ENCODE measurements at regions not wholly inside any gene's neighbourhood (a gene's known extent, or its start where the extent isn't known, plus 50 kb on each side); places are given as distances from the start of the nearest gene placed in this dataset.

- H3K9ac ChIP-seq (ENCODE audit: low read depth, low read length) = no peak overlapping the region
- H3K9me1 ChIP-seq (ENCODE audit: insufficient read depth, low read length) = no peaks in the 10 kb centered on the region
- H3K27ac ChIP-seq (ENCODE audit: insufficient read depth, low read length) = no peak overlapping the region
- no peak overlapping the region for H4K8ac ChIP-seq (ENCODE audit: low read depth in 2 of 2, low read length in 2 of 2)
- no peak overlapping the region for H4K91ac ChIP-seq (ENCODE audit: insufficient read depth, low read depth, low read length)
- H3K56ac ChIP-seq (ENCODE audit: extremely low read depth, insufficient read depth, low read length) = no peak overlapping the region
- no peaks in the 10 kb centered on the region for H3K27me3 ChIP-seq (ENCODE audit: control insufficient read depth, insufficient read depth, low read length)
- BruUV-seq (replicated peaks) = no TSS peak
- no peak overlapping the region for H3K14ac ChIP-seq (replicated peaks; ENCODE audit: low read depth, low read length)
- no peak overlapping the region for H3K23ac ChIP-seq (ENCODE audit: low read depth, low read length)
- peaks cover 5% of the 10 kb centered on the region for H3K9me3 ChIP-seq (ENCODE audit: control insufficient read depth, insufficient read depth, low read length)
- no peak for DNase-seq
- no peak overlapping the region for H3K18ac ChIP-seq (ENCODE audit: low read depth, low read length)
- H2AK5ac ChIP-seq (ENCODE audit: low read depth, low read length) = no peak overlapping the region
- H3K4me2 ChIP-seq (ENCODE audit: low read depth, low read length) = no peak overlapping the region
- dilution Hi-C loops (cut with HindIII; ENCODE audit: low sequenced_read_pairs, unreplicated experiment) (no loop called here), intact Hi-C loops (cut with micrococcal nuclease) (no loop called here), in situ Hi-C loops (cut with MboI; ENCODE audit: low sequenced_read_pairs) (no loop called here)
- no peak overlapping the region for H2BK5ac ChIP-seq (ENCODE audit: low read depth, low read length, poor library complexity, severe bottlenecking)
- no peak overlapping the region for H4K5ac ChIP-seq (ENCODE audit: low read depth, low read length)
- ChIA-PET POLR2A (ENCODE audit: unreplicated experiment) (no interaction called here), CTCF (no interaction called here)
- TF ChIP-seq NFE2L2 (IDR thresholded peaks at IDR 0.05; ENCODE audit: low read depth, low read length) (no peak), SMC3 (IDR thresholded peaks at IDR 0.05; ENCODE audit: low read depth, low read length) (no peak)
- H2AK9ac ChIP-seq (replicated peaks; ENCODE audit: low read depth, low read length, poor library complexity) = no peak overlapping the region
- no peaks in the 10 kb centered on the region for H3K79me1 ChIP-seq (ENCODE audit: low read depth in 1 of 2, low read length in 2 of 2)
- 86% methylated on average over 5 of the region's 9 CpGs; no CpG with 5 or more reads in 1 of the 2 experiments for WGBS, 2 experiments (ENCODE audit: extremely low coverage in 2 of 2, insufficient read length in 1 of 2)
- no peaks in the 10 kb centered on the region for H3K4me1 ChIP-seq (ENCODE audit: control insufficient read depth, insufficient read depth, low read length)
- H2BK120ac ChIP-seq (ENCODE audit: low read depth, low read length) = no peak overlapping the region
- H2BK20ac ChIP-seq (ENCODE audit: low read depth, low read length) = no peak overlapping the region
- no peak for ATAC-seq (ENCODE audit: low read depth)
- no peak overlapping the region for H2AFZ ChIP-seq (replicated peaks; ENCODE audit: low read length, poor library complexity)
- H3K36me3 ChIP-seq (ENCODE audit: control insufficient read depth, insufficient read depth, low read length) = no peaks in the 10 kb centered on the region
- no peak overlapping the region for H2BK15ac ChIP-seq (ENCODE audit: low read depth, low read length)
- H3K4ac ChIP-seq (ENCODE audit: low read depth, low read length) = no peak overlapping the region
- H3K4me3 ChIP-seq (ENCODE audit: insufficient read depth, low read depth, low read length) = no peak overlapping the region
- no peaks in the 10 kb centered on the region for H4K20me1 ChIP-seq (ENCODE audit: insufficient read depth, low read length)
Measured at GRCh38 chr9:11064909-11065308, 452.1 kb upstream of the PTPRD start.

All from IMR-90 (cell line).